Heart left ventricle (tissue), 16 donors: ENCODE measurements at regions not wholly inside any gene's neighbourhood (a gene's known extent, or its start where the extent isn't known, plus 50 kb on each side); places are given as distances from the start of the nearest gene placed in this dataset.

Experiments used
- ATAC-seq, 4 donors: fragments of 200-7000 bp; cut with Tn5 transposase; one replicate each; pipeline ENCODE4 v1.9.1; 2020 to 2022; ENCODE audit warnings: moderate library complexity in 4 of 4, mild to moderate bottlenecking in 3 of 4, moderate number of reproducible peaks in 1 of 4
- DNase-seq, 5 donors: peaks; one replicate each; pipeline ENCODE4 v3.0.0-alpha.2; 2020
- H3K27ac ChIP-seq, 12 donors: fragments of 200-600 bp; sonication (generic) in 4 of 12; one replicate each; pipeline versions ENCODE4 v1.5.0 to v1.8.0; 2016 to 2022; ENCODE audit warnings: mild to moderate bottlenecking in 2 of 12
- H3K27me3 ChIP-seq, 9 donors: fragments of 200-600 bp; sonication (generic) in 2 of 9; one replicate each; pipeline versions ENCODE4 v1.5.1 to v1.8.0; 2016 to 2022; ENCODE audit warnings: mild to moderate bottlenecking in 3 of 9
- H3K36me3 ChIP-seq, 9 donors: fragments of 200-600 bp; sonication (generic) in 2 of 9; one replicate each; pipeline versions ENCODE4 v1.5.0 to v1.8.0; 2018 to 2022; ENCODE audit warnings: mild to moderate bottlenecking in 2 of 9
- H3K4me1 ChIP-seq, 12 donors: fragments of 200-600 bp; sonication (generic) in 4 of 12; one replicate each; pipeline versions ENCODE4 v1.5.0 to v1.8.0; 2016 to 2022; ENCODE audit warnings: mild to moderate bottlenecking in 3 of 12
- H3K4me3 ChIP-seq, 12 donors: fragments of 200-600 bp; sonication (generic) in 4 of 12; one replicate each; pipeline versions ENCODE4 v1.5.0 to v1.8.0; 2017 to 2022; ENCODE audit warnings: mild to moderate bottlenecking in 9 of 12, moderate library complexity in 4 of 12
- H3K9me3 ChIP-seq, 12 donors: fragments of 200-600 bp; sonication (generic) in 4 of 12; one replicate each; pipeline versions ENCODE4 v1.5.0 to v1.8.0; 2016 to 2022; ENCODE audit warnings: mild to moderate bottlenecking in 1 of 12
- CTCF ChIP-seq, 12 donors: fragments of 200-600 bp; sonication (generic) in 4 of 12; IDR thresholded peaks; one replicate each; pipeline versions ENCODE4 v1.5.0 to v1.8.0; 2018 to 2022; ENCODE audit warnings: antibody characterized with exemption in 12 of 12, mild to moderate bottlenecking in 5 of 12
- POLR2A ChIP-seq, 2 donors: fragments of 450-650 bp; IDR thresholded peaks; one replicate each; pipeline ENCODE4 v1.6.1; 2017; ENCODE audit warnings: antibody characterized with exemption in 2 of 2, mild to moderate bottlenecking in 2 of 2, moderate library complexity in 2 of 2
- WGBS, 4 donors: extraction: QIAGEN DNeasy Blood & Tissue Kit in 2 of 4; methylation state at CpG; one replicate each; pipeline versions ENCODE4 v1.1.5 to v1.1.7; 2013 to 2018; 5-methylcytosine and 5-hydroxymethylcytosine counted together
- intact Hi-C, 10 donors: fragments of 100-400 bp; cut with DNase I; formaldehyde crosslinking; loops; one replicate each; pipeline versions ENCODE4 v1.11.1 to v1.14.2; 2022
- donor health status: ischemic (EF 13 %, LVEDD 7.1; RV severe dilation, severe dysfunction).
- donor health status: healthy with polysubstance abuse.
- donor health status: DM: no; HTN: yes; CAD: no.
- donor health status: DM: no; HTN: no; CAD: no.
- donor health status: ischemic (EF 25% LVEDD 6.9; RV normal size, moderate dysfunction).
- donor health status: ischemic (EF 25% LVEDD 5.7; RV mildly dilated, moderate dysfunction).
- donor health status: healthy.
- donor health status: DM: yes; HTN: yes; CAD: no.
- donor health status: ischemic (EF 35%, LVEDD 5.7; RV mildly dilated, moderate dysfunction).
- donor health status: nonischemic (EF 11% LVEDD 7.7; RV severe dilation, severe dysfunction).
- donor health status: DM: yes; HTN: yes; CAD: no.
- donor health status: PGD.
- donor health status: ischemic (EF 29% LVEDD 5.4; RV normal size, mild dysfunction).
- donor health status: nonischemic (EF 23%, LVEDD 6.1; RV moderate dilation, normal function).

GRCh38 chr14:25351269-25351668 lies 301.3 kb upstream of the STXBP6 start:
- Histone ChIP-seq H3K27ac (no peak overlapping the region), H3K9me3 (no peaks in the 10 kb centered on the region), H3K27me3 (no peaks in the 10 kb centered on the region), H3K36me3 (no peaks in the 10 kb centered on the region), H3K4me1 (no peaks in the 10 kb centered on the region), H3K4me3 (no peak overlapping the region)
- 60 to 81% (median 70%) methylated on average over 4 of the region's 4 CpGs for WGBS, 4 donors
- intact Hi-C loops = no loop called here
- TF ChIP-seq CTCF (IDR thresholded peaks at IDR 0.05) (no peak), POLR2A (IDR thresholded peaks at IDR 0.05) (no peak)
- no peak for ATAC-seq
- no peak for DNase-seq

GRCh38 chr14:25350802-25351201 lies 300.9 kb upstream of the STXBP6 start:
- 37 to 56% (median 42%) methylated on average over 4 of the region's 4 CpGs for WGBS, 4 donors
- no peak for ATAC-seq
- no peak overlapping the region for H3K4me3 ChIP-seq
- H3K36me3 ChIP-seq = no peaks in the 10 kb centered on the region
- H3K27me3 ChIP-seq = no peaks in the 10 kb centered on the region
- intact Hi-C loops = no loop called here
- H3K4me1 ChIP-seq = no peaks in the 10 kb centered on the region
- no peak overlapping the region for H3K27ac ChIP-seq
- peaks cover 0 to 2% (median 0%) of the 10 kb centered on the region in 12 donors for H3K9me3 ChIP-seq
- TF ChIP-seq CTCF (IDR thresholded peaks at IDR 0.05) = no peak
- no peak for TF ChIP-seq POLR2A (IDR thresholded peaks at IDR 0.05)
- peak in 3 of 5 donors; percentile 32 to 37 (median 37) for DNase-seq

GRCh38 chr14:25350021-25350420 lies 300.1 kb upstream of the STXBP6 start:
- no peak overlapping the region for H3K4me3 ChIP-seq
- H3K36me3 ChIP-seq = no peaks in the 10 kb centered on the region
- no peaks in the 10 kb centered on the region for H3K4me1 ChIP-seq
- peaks cover 0 to 5% (median 0%) of the 10 kb centered on the region in 12 donors for H3K9me3 ChIP-seq
- WGBS, 4 donors = 65 to 80% (median 75%) methylated on average over 3 of the region's 3 CpGs
- no peaks in the 10 kb centered on the region for H3K27me3 ChIP-seq
- TF ChIP-seq POLR2A (IDR thresholded peaks at IDR 0.05) (no peak), CTCF (IDR thresholded peaks at IDR 0.05) (no peak)
- no peak overlapping the region for H3K27ac ChIP-seq
- intact Hi-C loops = no loop called here
- DNase-seq = no peak
- ATAC-seq = no peak

- intact Hi-C loops = no loop called here
- ATAC-seq (no peak), DNase-seq (no peak)
- H3K36me3 ChIP-seq = no peaks in the 10 kb centered on the region
- no peak overlapping the region for H3K4me3 ChIP-seq
- H3K4me1 ChIP-seq = no peaks in the 10 kb centered on the region
- TF ChIP-seq CTCF (IDR thresholded peaks at IDR 0.05) (no peak), POLR2A (IDR thresholded peaks at IDR 0.05) (no peak)
- H3K27ac ChIP-seq = no peak overlapping the region
- WGBS, 4 donors = 52 to 79% (median 64%) methylated on average over 1 of the region's 1 CpG
- peaks cover 0 to 12% (median under 1%) of the 10 kb centered on the region in 12 donors for H3K9me3 ChIP-seq
- no peaks in the 10 kb centered on the region for H3K27me3 ChIP-seq
These were observed 299.3 kb upstream of the STXBP6 start for GRCh38 chr14:25349269-25349668.
